Common myeloid progenitor, CD34-positive (primary cell): ENCODE measurements at regions not wholly inside any gene's neighbourhood (a gene's known extent, or its start where the extent isn't known, plus 50 kb on each side); places are given as distances from the start of the nearest gene placed in this dataset.
A peak's percentile ranks its signal among the peaks of the same experiment; 100 is the strongest.
"Not testable (repeated sequence)": the region's sequence is repeated elsewhere in the genome, so short reads cannot be mapped to it uniquely, and the experiment has no call there.

Experiments used
- CTCF ChIA-PET: fragments of 350-600 bp; sonication (Branson Sonifier 250); formaldehyde crosslinking; loops from one replicate; lab custom pipeline; 2021; ENCODE audit warnings: antibody characterized with exemption; lab: Charles Lee
- POLR2A ChIA-PET: fragments of 350-600 bp; sonication (Branson Sonifier 250); formaldehyde crosslinking; loops from one replicate; lab custom pipeline; 2021; ENCODE audit warnings: antibody characterized with exemption; lab: Charles Lee
- DNase-seq, 3 donors: peaks; one replicate each; pipeline versions ENCODE4 v3.0.0 to v3.0.0-alpha.2; 2013
- H3K27ac ChIP-seq, 2 experiments: 1 replicate in 1 of 2; 2 replicates in 1 of 2; pipeline ENCODE4 v1.7.0; 2013; ENCODE audit warnings: inconsistent platforms in 2 of 2, low read length in 2 of 2, mild to moderate bottlenecking in 2 of 2, low read depth in 1 of 2, moderate library complexity in 1 of 2; ENCODE audit not compliant: severe bottlenecking in 2 of 2, insufficient read depth in 1 of 2, poor library complexity in 1 of 2
- H3K27me3 ChIP-seq, 5 experiments: replicated peaks in 2 of 5; 1 replicate in 3 of 5; 2 replicates in 2 of 5; pipeline versions ENCODE4 v1.6.1 to v1.7.0; 2013; ENCODE audit warnings: low read length in 4 of 5, mild to moderate bottlenecking in 2 of 5, moderate library complexity in 2 of 5, inconsistent platforms in 1 of 5; ENCODE audit not compliant: insufficient read depth in 5 of 5, control insufficient read depth in 4 of 5
- H3K36me3 ChIP-seq, 4 experiments: 1 replicate in 2 of 4; 2 replicates in 2 of 4; pipeline versions ENCODE4 v1.6.1 to v1.7.0; 2013; ENCODE audit warnings: low read length in 3 of 4, control low read depth in 1 of 4, mild to moderate bottlenecking in 1 of 4; ENCODE audit not compliant: control insufficient read depth in 4 of 4, insufficient read depth in 4 of 4
- H3K4me1 ChIP-seq, 4 experiments: 1 replicate in 3 of 4; 2 replicates in 1 of 4; pipeline versions ENCODE4 v1.6.1 to v1.7.1; 2013; ENCODE audit warnings: low read length in 3 of 4, mild to moderate bottlenecking in 3 of 4, control low read depth in 1 of 4, inconsistent platforms in 1 of 4, moderate library complexity in 1 of 4; ENCODE audit not compliant: control insufficient read depth in 4 of 4, insufficient read depth in 4 of 4; ENCODE audit errors: control extremely low read depth in 1 of 4
- H3K4me3 ChIP-seq, 7 experiments: 1 replicate in 4 of 7; 2 replicates in 3 of 7; pipeline versions ENCODE4 v1.5.1 to v1.7.0; 2013; ENCODE audit warnings: mild to moderate bottlenecking in 7 of 7, low read length in 6 of 7, moderate library complexity in 6 of 7, inconsistent platforms in 2 of 7, low read depth in 2 of 7, control low read depth in 1 of 7; ENCODE audit not compliant: insufficient read depth in 4 of 7, control insufficient read depth in 1 of 7; ENCODE audit errors: extremely low read depth in 1 of 7
- H3K9me3 ChIP-seq, 5 experiments: 1 replicate in 4 of 5; 2 replicates in 1 of 5; pipeline versions ENCODE4 v1.6.1 to v1.7.1; 2013; ENCODE audit warnings: low read length in 4 of 5, mild to moderate bottlenecking in 2 of 5, inconsistent platforms in 1 of 5, low read depth in 1 of 5, moderate library complexity in 1 of 5; ENCODE audit not compliant: control insufficient read depth in 4 of 5, insufficient read depth in 2 of 5; ENCODE audit errors: control extremely low read depth in 1 of 5
- WGBS: methylation state at CpG from one replicate; pipeline ENCODE4 v1.1.5; 2013; ENCODE audit not compliant: insufficient coverage; 5-methylcytosine and 5-hydroxymethylcytosine counted together

DNA sequence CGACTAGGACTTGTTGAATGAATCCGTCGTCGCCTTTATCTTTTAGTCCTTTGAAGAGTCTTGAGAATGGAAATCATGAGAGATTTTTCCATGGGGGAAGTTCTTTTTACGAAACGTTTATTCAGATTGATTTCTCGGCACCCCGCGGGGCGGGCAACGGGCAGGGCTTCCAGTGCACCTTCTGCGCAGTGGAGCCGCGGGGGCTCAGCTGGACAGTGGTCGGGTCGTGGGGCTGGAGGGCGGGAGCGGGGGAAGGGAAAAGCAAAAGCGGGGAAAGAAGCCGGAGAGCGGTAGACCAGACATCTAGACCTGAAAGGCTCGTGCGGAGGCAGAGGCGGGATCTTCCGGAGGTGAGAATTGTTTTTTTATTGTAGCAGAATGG is 103.0 kb downstream of the NBPF11 start:
- H3K4me1 ChIP-seq, H3K9me3 ChIP-seq, CTCF ChIA-PET, H3K36me3 ChIP-seq, H3K27ac ChIP-seq, POLR2A ChIA-PET, H3K27me3 ChIP-seq: not testable (repeated sequence)
- 0% methylated on average over 10 of the region's 25 CpGs for WGBS
- H3K4me3 ChIP-seq = peak overlapping the region in 3 of 7 experiments; percentile 40 to 54 (median 52)
- DNase-seq = peak in 2 of 3 donors; percentile 2 to 19

DNA sequence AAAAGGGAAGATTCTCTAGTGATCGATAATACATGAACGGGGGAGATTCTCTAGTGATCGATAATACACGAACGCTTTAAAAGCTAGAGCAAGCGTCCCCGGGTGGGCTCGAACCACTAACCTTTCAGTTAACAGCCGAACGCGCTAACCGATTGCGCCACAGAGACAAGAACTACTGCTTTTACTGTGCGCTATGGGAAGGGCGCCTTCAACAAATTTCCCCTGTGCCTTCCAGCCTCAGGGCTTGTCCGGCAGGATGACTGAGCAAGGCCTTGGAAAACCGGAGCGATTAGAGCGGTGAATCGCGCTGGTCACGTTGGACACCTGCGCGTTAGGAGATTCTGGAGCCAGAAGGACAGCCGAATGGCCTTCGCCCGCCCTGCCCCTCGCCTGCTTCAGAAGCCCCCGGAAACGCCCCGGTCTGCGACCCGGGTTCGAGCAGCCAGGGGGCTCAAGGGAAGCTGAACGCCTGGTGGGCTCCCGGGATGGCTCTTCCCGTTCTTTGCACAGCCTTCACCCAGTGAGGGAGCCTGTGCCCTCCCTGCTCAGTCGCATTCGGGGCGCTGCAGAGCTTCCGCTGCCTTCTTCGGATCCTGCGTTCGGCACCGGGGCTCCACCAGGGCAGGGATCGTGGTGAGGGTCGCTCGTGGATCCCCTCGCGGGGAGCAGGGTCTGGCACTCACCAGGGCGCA is 103.5 kb downstream of the NBPF11 start:
- DNase-seq = peak in 2 of 3 donors; percentile 1 to 3
- CTCF ChIA-PET, H3K27ac ChIP-seq, H3K36me3 ChIP-seq, H3K4me1 ChIP-seq, H3K27me3 ChIP-seq, POLR2A ChIA-PET, H3K9me3 ChIP-seq: not testable (repeated sequence)
- no CpG with 5 or more reads among the region's 51 CpGs for WGBS
- H3K4me3 ChIP-seq = peak overlapping the region in 4 of 7 experiments; percentile 19 to 54 (median 46)

DNA sequence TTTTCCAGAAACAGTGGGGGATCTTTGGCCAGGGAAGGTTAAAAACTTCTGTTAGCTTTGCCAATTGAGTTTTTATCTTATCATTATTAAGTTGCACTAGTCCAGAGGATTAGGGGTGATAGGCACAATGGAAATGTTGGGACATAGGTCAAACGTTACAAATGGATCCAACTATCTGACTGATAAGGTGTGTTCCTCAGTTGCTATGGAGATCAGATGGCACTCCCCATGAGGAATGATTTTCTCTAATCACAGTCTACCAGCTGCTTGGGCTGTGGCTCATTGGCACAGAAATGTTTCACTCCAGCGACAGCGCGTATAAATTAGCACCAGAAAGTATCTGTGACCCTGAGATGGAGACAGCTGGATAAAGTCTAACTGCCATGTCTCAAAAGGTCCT is 106.2 kb downstream of the NBPF11 start:
- H3K27me3 ChIP-seq, CTCF ChIA-PET, H3K9me3 ChIP-seq, H3K4me3 ChIP-seq, H3K4me1 ChIP-seq, H3K36me3 ChIP-seq, POLR2A ChIA-PET, H3K27ac ChIP-seq: not testable (repeated sequence)
- no CpG with 5 or more reads among the region's 4 CpGs for WGBS
- peak in 2 of 3 donors; percentile 4 to 10 for DNase-seq

DNA sequence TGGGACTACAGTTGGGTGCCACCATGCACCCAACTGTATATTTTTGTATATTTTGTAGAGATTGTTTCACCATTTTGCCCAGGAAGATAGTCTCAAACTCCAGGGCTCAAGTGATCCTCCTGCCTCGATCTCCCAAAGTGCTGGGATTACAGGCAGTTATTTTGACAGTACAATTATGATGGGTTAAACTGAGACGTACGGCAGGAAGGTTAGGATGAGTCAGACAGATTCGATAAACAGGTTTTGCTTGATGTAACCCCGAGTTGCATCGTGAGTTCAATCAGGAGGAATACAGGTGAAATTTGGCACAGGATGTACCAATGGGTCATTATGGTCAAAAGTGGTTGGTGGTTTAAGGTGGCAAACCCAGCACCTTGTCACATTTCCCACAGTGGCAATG is 107.6 kb downstream of the NBPF11 start:
- H3K36me3 ChIP-seq, POLR2A ChIA-PET, H3K9me3 ChIP-seq, H3K4me1 ChIP-seq, H3K27ac ChIP-seq, H3K4me3 ChIP-seq, CTCF ChIA-PET, DNase-seq, H3K27me3 ChIP-seq: not testable (repeated sequence)
- WGBS = 100% methylated on average over 1 of the region's 6 CpGs
